Mucosa of rectum (tissue), 2 donors: ENCODE measurements at regions not wholly inside any gene's neighbourhood (a gene's known extent, or its start where the extent isn't known, plus 50 kb on each side); places are given as distances from the start of the nearest gene placed in this dataset.

Experiments
- H3K27ac ChIP-seq, 2 donors: one replicate each; pipeline ENCODE4 v1.7.0; 2013; ENCODE audit warnings: inconsistent platforms in 2 of 2, low read depth in 2 of 2, low read length in 2 of 2
- H3K27me3 ChIP-seq, 2 donors: one replicate each; pipeline ENCODE4 v1.7.0; 2013; ENCODE audit warnings: low read length in 2 of 2; ENCODE audit not compliant: control insufficient read depth in 2 of 2, insufficient read depth in 2 of 2
- H3K36me3 ChIP-seq, 2 donors: one replicate each; pipeline ENCODE4 v1.7.0; 2013; ENCODE audit warnings: low read length in 2 of 2; ENCODE audit not compliant: control insufficient read depth in 2 of 2, insufficient read depth in 2 of 2
- H3K4me1 ChIP-seq, 2 donors: one replicate each; pipeline ENCODE4 v1.7.0; 2013; ENCODE audit warnings: low read length in 2 of 2, mild to moderate bottlenecking in 1 of 2; ENCODE audit not compliant: control insufficient read depth in 2 of 2, insufficient read depth in 2 of 2
- H3K4me3 ChIP-seq, 2 donors: one replicate each; pipeline ENCODE4 v1.7.0; 2013; ENCODE audit warnings: low read length in 2 of 2
- H3K9ac ChIP-seq, 2 donors: one replicate each; pipeline ENCODE4 v1.7.0; 2013; ENCODE audit warnings: low read length in 2 of 2, low read depth in 1 of 2, mild to moderate bottlenecking in 1 of 2
- H3K9me3 ChIP-seq, 2 donors: one replicate each; pipeline ENCODE4 v1.7.0; 2013; ENCODE audit warnings: low read length in 2 of 2; ENCODE audit not compliant: control insufficient read depth in 2 of 2
- donor health status: healthy.
- donor health status: Normal muscosa, but diverticular disease.

DNA sequence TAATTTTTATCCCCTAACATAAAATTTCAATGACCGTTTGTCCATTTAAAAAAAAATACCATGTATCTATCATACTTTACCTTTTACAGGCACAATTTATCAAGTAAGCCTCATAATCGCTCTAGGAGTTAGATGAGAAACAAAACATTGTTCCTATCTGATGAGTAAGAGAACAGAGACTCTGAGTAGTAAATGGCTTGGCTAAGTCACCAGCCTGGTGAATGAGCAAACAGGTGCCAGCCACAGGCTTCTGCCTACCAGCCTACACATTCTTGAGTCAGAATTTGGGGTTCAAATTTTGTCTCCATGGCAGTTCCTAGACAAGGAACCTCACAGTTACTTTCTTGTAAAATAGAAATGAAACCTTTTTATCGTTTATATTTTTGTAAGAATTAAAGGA, 235.4 kb downstream of the HGF start:
- H3K36me3 ChIP-seq: no peaks in the 10 kb centered on the region
- no peaks in the 10 kb centered on the region for H3K9me3 ChIP-seq
- H3K27ac ChIP-seq: no peak overlapping the region
- H3K4me3 ChIP-seq: no peak overlapping the region
- H3K4me1 ChIP-seq: no peaks in the 10 kb centered on the region
- H3K9ac ChIP-seq: no peak overlapping the region
- H3K27me3 ChIP-seq: no peaks in the 10 kb centered on the region

DNA sequence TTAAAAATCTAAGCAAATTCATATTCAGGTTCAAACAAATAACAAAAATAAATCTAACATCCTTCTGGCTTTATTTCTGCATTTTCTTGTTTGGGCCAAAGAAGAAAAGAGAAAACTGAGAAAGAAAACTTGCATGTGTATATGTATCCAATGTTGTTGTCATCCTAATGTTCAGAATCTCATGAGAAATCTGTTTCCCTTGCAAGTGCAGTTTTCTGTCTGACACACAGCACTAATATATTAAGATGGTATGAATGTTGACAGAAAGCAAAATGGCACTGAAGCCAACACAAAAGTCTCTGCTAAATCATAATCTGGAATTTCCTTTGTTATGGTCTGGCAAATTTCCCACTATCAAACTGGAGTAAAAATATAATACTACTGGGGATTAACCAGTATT, 235.9 kb downstream of the HGF start:
- no peak overlapping the region for H3K27ac ChIP-seq

DNA sequence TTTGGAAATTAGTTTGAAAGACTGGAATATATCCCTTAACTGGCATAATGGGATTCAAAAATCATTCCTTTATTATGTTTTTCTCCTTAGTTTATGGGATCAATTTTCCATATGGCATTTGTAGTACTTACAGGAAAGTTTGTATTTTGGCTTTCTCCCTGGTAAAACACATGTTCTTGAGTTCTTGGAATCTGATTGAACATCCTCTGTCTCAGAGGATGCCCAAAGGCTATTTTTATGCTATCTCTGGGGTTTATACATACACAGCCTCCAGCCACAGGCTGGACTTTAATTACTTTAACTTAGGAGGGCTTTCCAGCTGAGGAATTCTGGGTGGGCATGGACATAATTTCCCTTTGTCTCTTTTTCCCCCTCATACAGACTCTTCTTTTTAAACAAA, 236.4 kb downstream of the HGF start:
- Histone ChIP-seq H3K27me3 (no peaks in the 10 kb centered on the region), H3K4me1 (no peaks in the 10 kb centered on the region), H3K9me3 (no peaks in the 10 kb centered on the region), H3K36me3 (no peaks in the 10 kb centered on the region), H3K4me3 (no peak overlapping the region), H3K27ac (no peak overlapping the region), H3K9ac (no peak overlapping the region)

More for the DNA sequence above, 235.9 kb downstream of the HGF start:
- no peaks in the 10 kb centered on the region for H3K4me1 ChIP-seq
- no peak overlapping the region for H3K9ac ChIP-seq
- H3K4me3 ChIP-seq: no peak overlapping the region
- H3K36me3 ChIP-seq: no peaks in the 10 kb centered on the region
- H3K27me3 ChIP-seq: no peaks in the 10 kb centered on the region
- no peaks in the 10 kb centered on the region for H3K9me3 ChIP-seq

DNA sequence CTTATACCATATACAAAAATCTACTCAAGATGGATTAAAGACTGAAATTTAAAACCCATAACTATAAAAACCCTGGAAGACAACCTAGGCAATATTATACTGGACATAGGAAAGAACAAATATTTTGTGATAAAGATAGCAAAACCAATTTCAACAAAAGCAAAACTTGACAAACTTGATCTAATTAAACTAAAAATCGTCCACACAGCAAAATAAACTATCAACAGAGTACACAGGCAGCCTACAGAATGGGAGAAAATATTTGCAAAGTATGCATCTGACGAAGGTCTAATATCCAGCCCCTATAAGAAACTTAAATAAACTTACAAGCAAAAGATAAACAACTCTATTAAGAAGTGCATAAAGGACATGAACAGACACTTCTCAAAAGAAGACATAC, 240.1 kb downstream of the HGF start:
- H3K9ac ChIP-seq: no peak overlapping the region
- H3K27ac ChIP-seq: no peak overlapping the region
- no peak overlapping the region for H3K4me3 ChIP-seq
- no peaks in the 10 kb centered on the region for H3K27me3 ChIP-seq
- no peaks in the 10 kb centered on the region for H3K4me1 ChIP-seq
- H3K36me3 ChIP-seq: no peaks in the 10 kb centered on the region
- H3K9me3 ChIP-seq: no peaks in the 10 kb centered on the region

DNA sequence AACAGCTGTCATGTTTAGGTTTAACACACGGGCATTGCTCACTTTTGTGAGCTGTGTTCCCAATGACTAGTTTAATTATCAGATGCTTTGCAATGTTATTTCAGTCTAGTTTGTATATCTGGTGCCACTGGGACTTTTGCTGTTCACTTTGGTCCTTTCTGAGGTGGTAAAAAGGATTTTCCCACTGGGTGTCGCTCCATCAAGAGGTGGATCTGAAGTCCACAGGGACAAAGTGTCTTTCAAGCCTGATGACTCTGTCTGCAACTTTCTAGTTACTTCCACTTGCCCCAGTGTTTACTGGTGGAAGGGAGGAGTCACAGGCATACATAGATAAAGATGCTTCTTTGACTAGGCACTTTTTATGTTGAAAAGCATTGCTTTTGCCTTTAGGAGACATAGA, 242.2 kb downstream of the HGF start:
- no peaks in the 10 kb centered on the region for H3K36me3 ChIP-seq
- H3K27me3 ChIP-seq: no peaks in the 10 kb centered on the region
- no peak overlapping the region for H3K4me3 ChIP-seq
- H3K9me3 ChIP-seq: no peaks in the 10 kb centered on the region
- no peaks in the 10 kb centered on the region for H3K4me1 ChIP-seq
- H3K9ac ChIP-seq: no peak overlapping the region
- no peak overlapping the region for H3K27ac ChIP-seq

DNA sequence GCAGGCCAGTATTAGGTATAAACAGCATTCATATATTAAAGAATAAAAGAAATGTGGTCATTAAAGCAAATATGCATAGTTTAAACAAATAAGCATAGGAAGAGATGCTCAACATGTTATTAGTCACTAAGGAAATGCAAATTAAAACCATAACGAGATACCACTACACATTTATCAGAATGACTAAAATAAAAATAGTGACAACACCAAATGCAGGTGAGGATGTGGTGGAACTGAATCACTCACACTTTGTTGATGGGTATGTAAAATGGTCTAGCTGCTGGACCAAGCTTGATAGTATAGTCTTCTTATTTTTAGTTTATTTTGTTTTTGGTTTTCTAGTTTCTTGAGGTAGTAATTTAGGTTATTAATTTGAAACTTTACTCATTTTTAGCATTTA, 242.9 kb downstream of the HGF start:
- Histone ChIP-seq H3K9ac (no peak overlapping the region), H3K27ac (no peak overlapping the region), H3K36me3 (no peaks in the 10 kb centered on the region), H3K27me3 (no peaks in the 10 kb centered on the region), H3K9me3 (no peaks in the 10 kb centered on the region), H3K4me3 (no peak overlapping the region), H3K4me1 (no peaks in the 10 kb centered on the region)

DNA sequence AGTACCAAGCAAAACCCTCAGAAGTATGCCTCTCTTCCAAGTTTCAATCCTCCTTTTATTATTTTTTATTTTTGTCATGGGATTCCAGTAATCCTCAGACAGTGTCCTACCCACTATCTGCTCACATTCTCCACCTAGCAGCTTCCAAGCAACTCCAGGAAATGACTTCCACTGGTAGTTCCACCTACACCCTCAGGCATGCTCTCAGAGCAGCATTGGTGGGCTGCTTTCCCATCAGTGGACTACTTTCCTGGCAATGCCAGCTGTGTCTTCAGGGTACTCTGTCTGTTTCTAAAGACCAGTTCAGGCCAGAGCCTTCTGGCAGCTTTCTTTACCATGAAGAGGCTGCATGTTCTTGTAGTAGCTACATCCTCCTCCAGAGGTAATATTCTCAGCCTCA, 244.0 kb downstream of the HGF start:
- Histone ChIP-seq H3K36me3 (no peaks in the 10 kb centered on the region), H3K4me3 (no peak overlapping the region), H3K4me1 (no peaks in the 10 kb centered on the region), H3K27ac (no peak overlapping the region), H3K9ac (no peak overlapping the region), H3K27me3 (no peaks in the 10 kb centered on the region), H3K9me3 (no peaks in the 10 kb centered on the region)

DNA sequence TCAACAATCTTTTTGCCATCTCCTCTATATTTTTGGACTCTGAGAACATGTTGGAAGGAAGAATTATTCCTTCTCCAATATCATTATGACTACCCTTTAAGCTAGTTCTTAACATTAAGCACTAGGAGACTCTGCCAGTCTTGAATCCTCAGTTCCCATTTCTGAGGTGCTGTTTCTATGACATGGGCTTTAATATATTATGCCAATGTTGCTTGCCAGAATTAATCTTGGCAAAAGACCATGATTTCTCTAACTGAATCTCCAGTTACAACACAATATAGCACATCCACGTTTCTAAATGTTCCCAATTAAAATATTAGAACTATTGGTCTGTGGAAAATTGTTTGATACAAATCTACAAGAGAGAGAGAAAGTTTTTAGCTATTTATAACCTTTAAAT, 250.0 kb downstream of the HGF start:
- Histone ChIP-seq H3K4me3 (no peak overlapping the region), H3K9ac (no peak overlapping the region)

DNA sequence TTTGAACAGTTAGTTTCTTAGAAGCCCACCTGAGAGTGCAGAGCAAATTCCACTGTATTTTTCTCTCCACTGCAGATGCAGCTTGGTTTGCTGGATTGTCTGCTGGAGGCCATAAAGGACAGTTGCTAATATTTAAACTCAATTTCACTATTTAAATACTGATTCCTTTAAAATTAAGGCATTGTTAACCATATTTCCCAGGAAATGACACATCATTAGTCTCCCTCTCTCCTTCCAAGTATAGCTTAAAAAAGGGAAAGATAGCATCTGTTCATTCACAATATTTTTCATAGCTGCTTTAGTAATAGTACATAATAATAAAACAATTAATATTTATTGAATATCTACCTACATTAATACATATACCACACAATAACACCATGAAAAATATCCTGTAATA, 252.9 kb downstream of the HGF start:
- no peaks in the 10 kb centered on the region for H3K27me3 ChIP-seq
- H3K4me1 ChIP-seq: no peaks in the 10 kb centered on the region
- H3K27ac ChIP-seq: no peak overlapping the region
- no peaks in the 10 kb centered on the region for H3K36me3 ChIP-seq
- H3K9ac ChIP-seq: no peak overlapping the region
- H3K9me3 ChIP-seq: no peaks in the 10 kb centered on the region
- no peak overlapping the region for H3K4me3 ChIP-seq

More for the DNA sequence above, 250.0 kb downstream of the HGF start:
- no peaks in the 10 kb centered on the region for H3K36me3 ChIP-seq
- H3K27me3 ChIP-seq: no peaks in the 10 kb centered on the region
- no peaks in the 10 kb centered on the region for H3K9me3 ChIP-seq
- H3K4me1 ChIP-seq: no peaks in the 10 kb centered on the region
- H3K27ac ChIP-seq: no peak overlapping the region

DNA sequence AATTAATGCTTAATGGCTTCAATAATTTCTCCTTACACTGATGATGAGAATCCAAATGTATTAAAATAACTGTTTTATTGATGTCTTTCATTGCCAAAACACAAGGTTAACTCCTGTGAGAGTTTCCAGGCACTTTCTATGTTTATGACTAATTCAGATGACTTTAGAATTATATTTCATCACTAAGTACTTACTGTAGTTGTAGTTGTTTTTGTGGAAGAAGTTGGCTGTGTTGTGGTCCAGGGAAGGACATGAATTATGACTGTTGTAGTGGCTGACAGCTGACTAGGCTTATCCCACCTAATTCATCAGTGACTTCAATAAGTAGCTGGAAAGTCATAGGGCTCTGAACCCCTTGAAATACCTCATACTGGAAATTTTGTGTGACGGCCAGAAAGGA, 254.8 kb downstream of the HGF start:
- Histone ChIP-seq H3K9me3 (no peaks in the 10 kb centered on the region), H3K9ac (no peak overlapping the region), H3K27me3 (no peaks in the 10 kb centered on the region), H3K4me1 (no peaks in the 10 kb centered on the region), H3K36me3 (no peaks in the 10 kb centered on the region), H3K27ac (no peak overlapping the region), H3K4me3 (no peak overlapping the region)

DNA sequence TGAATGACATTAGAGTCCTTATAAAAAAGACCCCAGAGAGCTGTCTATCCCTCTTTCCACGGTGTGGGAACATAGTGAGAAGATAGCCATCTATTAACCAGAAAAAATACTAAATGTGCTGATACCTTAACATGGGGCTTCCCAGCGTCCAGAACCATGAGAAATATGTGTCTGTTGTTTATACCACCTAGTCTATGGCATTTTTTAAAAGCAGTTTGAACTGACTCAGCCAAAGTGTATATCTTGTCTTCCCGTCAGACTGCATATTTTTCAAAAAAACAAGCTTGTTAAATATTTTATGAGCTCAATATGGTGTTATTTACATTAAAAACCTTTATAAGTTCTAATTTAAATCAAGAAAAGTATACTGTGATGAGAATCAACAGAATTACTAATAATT, 255.3 kb downstream of the HGF start:
- Histone ChIP-seq H3K27me3 (no peaks in the 10 kb centered on the region), H3K9me3 (no peaks in the 10 kb centered on the region), H3K4me3 (no peak overlapping the region), H3K36me3 (no peaks in the 10 kb centered on the region), H3K4me1 (no peaks in the 10 kb centered on the region), H3K9ac (no peak overlapping the region), H3K27ac (no peak overlapping the region)
